Spinal cord (tissue), 9 donors: ENCODE measurements at regions not wholly inside any gene's neighbourhood (a gene's known extent, or its start where the extent isn't known, plus 50 kb on each side); places are given as distances from the start of the nearest gene placed in this dataset.

Experiments
- DNase-seq, 6 donors: peaks; one replicate each; pipeline versions ENCODE4 v3.0.0 to v3.0.0-alpha.2; 2013 to 2015; ENCODE audit warnings: low spot score in 6 of 6, low read depth in 4 of 6
- H3K27ac ChIP-seq: one replicate; pipeline ENCODE4 v1.5.1; 2013; ENCODE audit warnings: low read depth, low read length, control low read depth
- H3K27me3 ChIP-seq: one replicate; pipeline ENCODE4 v1.6.1; 2013; ENCODE audit warnings: low read length; ENCODE audit not compliant: control insufficient read depth, insufficient read depth
- H3K36me3 ChIP-seq: one replicate; pipeline ENCODE4 v1.6.1; 2013; ENCODE audit warnings: low read length; ENCODE audit not compliant: control insufficient read depth, insufficient read depth
- H3K4me1 ChIP-seq: one replicate; pipeline ENCODE4 v1.6.1; 2013; ENCODE audit warnings: low read length; ENCODE audit not compliant: control insufficient read depth, insufficient read depth
- H3K4me3 ChIP-seq: one replicate; pipeline ENCODE4 v1.5.1; 2013; ENCODE audit warnings: low read depth, low read length, control low read depth
- H3K9me3 ChIP-seq: one replicate; pipeline ENCODE4 v1.6.1; 2013; ENCODE audit warnings: low read length; ENCODE audit not compliant: control insufficient read depth, insufficient read depth
- WGBS: methylation state at CpG from one replicate; pipeline ENCODE4 v1.1.5; 2013; ENCODE audit warnings: missing lambda C conversion rate; ENCODE audit not compliant: insufficient coverage; 5-methylcytosine and 5-hydroxymethylcytosine counted together
- donor health status: healthy.

GRCh38 chr5:143761663-143762062 lies 50.3 kb upstream of the HMHB1 start:
- H3K4me3 ChIP-seq: no peak overlapping the region
- 92% methylated on average over 3 of the region's 3 CpGs for WGBS
- DNase-seq: no peak
- no peaks in the 10 kb centered on the region for H3K9me3 ChIP-seq
- no peak overlapping the region for H3K27ac ChIP-seq
- no peaks in the 10 kb centered on the region for H3K36me3 ChIP-seq
- no peaks in the 10 kb centered on the region for H3K4me1 ChIP-seq
- no peaks in the 10 kb centered on the region for H3K27me3 ChIP-seq

GRCh38 chr5:143760755-143761154 lies 51.2 kb upstream of the HMHB1 start:
- WGBS: 80% methylated on average over 1 of the region's 1 CpG
- no peaks in the 10 kb centered on the region for H3K36me3 ChIP-seq
- H3K4me3 ChIP-seq: no peak overlapping the region
- no peak overlapping the region for H3K27ac ChIP-seq
- no peaks in the 10 kb centered on the region for H3K9me3 ChIP-seq
- DNase-seq: no peak
- no peaks in the 10 kb centered on the region for H3K4me1 ChIP-seq
- no peaks in the 10 kb centered on the region for H3K27me3 ChIP-seq

GRCh38 chr5:143760131-143760505 lies 51.8 kb upstream of the HMHB1 start:
- Histone ChIP-seq H3K4me1 (no peaks in the 10 kb centered on the region), H3K9me3 (no peaks in the 10 kb centered on the region), H3K4me3 (no peak overlapping the region), H3K27ac (no peak overlapping the region), H3K27me3 (no peaks in the 10 kb centered on the region), H3K36me3 (no peaks in the 10 kb centered on the region)
- no CpG with 5 or more reads among the region's 1 CpG for WGBS
- DNase-seq: no peak

- peak in 1 of 6 donors; percentile 8 for DNase-seq
- Histone ChIP-seq H3K27me3 (no peaks in the 10 kb centered on the region), H3K4me3 (no peak overlapping the region), H3K27ac (no peak overlapping the region), H3K36me3 (no peaks in the 10 kb centered on the region), H3K9me3 (no peaks in the 10 kb centered on the region), H3K4me1 (no peaks in the 10 kb centered on the region)
- WGBS: no CpG with 5 or more reads among the region's 1 CpG
Observed at GRCh38 chr5:143759396-143760130, 52.4 kb upstream of the HMHB1 start.

- Histone ChIP-seq H3K27me3 (no peaks in the 10 kb centered on the region), H3K27ac (no peak overlapping the region), H3K4me1 (no peaks in the 10 kb centered on the region), H3K36me3 (no peaks in the 10 kb centered on the region), H3K9me3 (no peaks in the 10 kb centered on the region), H3K4me3 (no peak overlapping the region)
- 100% methylated on average over 1 of the region's 3 CpGs for WGBS
- no peak for DNase-seq
Observed at GRCh38 chr5:143758750-143759149, 53.2 kb upstream of the HMHB1 start.

- no peaks in the 10 kb centered on the region for H3K27me3 ChIP-seq
- no peaks in the 10 kb centered on the region for H3K36me3 ChIP-seq
- H3K4me3 ChIP-seq: no peak overlapping the region
- H3K4me1 ChIP-seq: no peaks in the 10 kb centered on the region
- no peak overlapping the region for H3K27ac ChIP-seq
- no peaks in the 10 kb centered on the region for H3K9me3 ChIP-seq
- DNase-seq: no peak
- 92% methylated on average over 2 of the region's 2 CpGs for WGBS
Observed at GRCh38 chr5:143758015-143758414, 53.9 kb upstream of the HMHB1 start.

GRCh38 chr5:143757116-143757515 lies 54.8 kb upstream of the HMHB1 start:
- Histone ChIP-seq H3K4me3 (no peak overlapping the region), H3K27ac (no peak overlapping the region), H3K4me1 (no peaks in the 10 kb centered on the region), H3K27me3 (no peaks in the 10 kb centered on the region), H3K9me3 (no peaks in the 10 kb centered on the region), H3K36me3 (no peaks in the 10 kb centered on the region)
- WGBS: 85% methylated on average over 1 of the region's 2 CpGs
- DNase-seq: no peak

- no peaks in the 10 kb centered on the region for H3K4me1 ChIP-seq
- DNase-seq: no peak
- H3K27ac ChIP-seq: no peak overlapping the region
- no peaks in the 10 kb centered on the region for H3K27me3 ChIP-seq
- no peak overlapping the region for H3K4me3 ChIP-seq
- H3K36me3 ChIP-seq: no peaks in the 10 kb centered on the region
- no peaks in the 10 kb centered on the region for H3K9me3 ChIP-seq
- no CpG with 5 or more reads among the region's 1 CpG for WGBS
Observed at GRCh38 chr5:143755966-143756365, 56.0 kb upstream of the HMHB1 start.

GRCh38 chr5:143752165-143752850 lies 59.7 kb upstream of the HMHB1 start:
- Histone ChIP-seq H3K27ac (no peak overlapping the region), H3K9me3 (no peaks in the 10 kb centered on the region), H3K36me3 (no peaks in the 10 kb centered on the region), H3K4me3 (no peak overlapping the region), H3K4me1 (no peaks in the 10 kb centered on the region), H3K27me3 (no peaks in the 10 kb centered on the region)
- 98% methylated on average over 6 of the region's 9 CpGs for WGBS
- no peak for DNase-seq

GRCh38 chr5:143751342-143751741 lies 60.6 kb upstream of the HMHB1 start:
- WGBS: 73% methylated on average over 4 of the region's 4 CpGs
- no peak for DNase-seq

More at GRCh38 chr5:143751342-143751741, 60.6 kb upstream of the HMHB1 start:
- Histone ChIP-seq H3K27ac (no peak overlapping the region), H3K4me1 (no peaks in the 10 kb centered on the region), H3K9me3 (no peaks in the 10 kb centered on the region), H3K36me3 (no peaks in the 10 kb centered on the region), H3K4me3 (no peak overlapping the region), H3K27me3 (no peaks in the 10 kb centered on the region)
